ENCODE measurements at regions not wholly inside any gene's neighbourhood (a gene's known extent, or its start where the extent isn't known, plus 50 kb on each side); places are given as distances from the start of the nearest gene placed in this dataset.
A peak's percentile ranks its signal among the peaks of the same experiment; 100 is the strongest.

DNA sequence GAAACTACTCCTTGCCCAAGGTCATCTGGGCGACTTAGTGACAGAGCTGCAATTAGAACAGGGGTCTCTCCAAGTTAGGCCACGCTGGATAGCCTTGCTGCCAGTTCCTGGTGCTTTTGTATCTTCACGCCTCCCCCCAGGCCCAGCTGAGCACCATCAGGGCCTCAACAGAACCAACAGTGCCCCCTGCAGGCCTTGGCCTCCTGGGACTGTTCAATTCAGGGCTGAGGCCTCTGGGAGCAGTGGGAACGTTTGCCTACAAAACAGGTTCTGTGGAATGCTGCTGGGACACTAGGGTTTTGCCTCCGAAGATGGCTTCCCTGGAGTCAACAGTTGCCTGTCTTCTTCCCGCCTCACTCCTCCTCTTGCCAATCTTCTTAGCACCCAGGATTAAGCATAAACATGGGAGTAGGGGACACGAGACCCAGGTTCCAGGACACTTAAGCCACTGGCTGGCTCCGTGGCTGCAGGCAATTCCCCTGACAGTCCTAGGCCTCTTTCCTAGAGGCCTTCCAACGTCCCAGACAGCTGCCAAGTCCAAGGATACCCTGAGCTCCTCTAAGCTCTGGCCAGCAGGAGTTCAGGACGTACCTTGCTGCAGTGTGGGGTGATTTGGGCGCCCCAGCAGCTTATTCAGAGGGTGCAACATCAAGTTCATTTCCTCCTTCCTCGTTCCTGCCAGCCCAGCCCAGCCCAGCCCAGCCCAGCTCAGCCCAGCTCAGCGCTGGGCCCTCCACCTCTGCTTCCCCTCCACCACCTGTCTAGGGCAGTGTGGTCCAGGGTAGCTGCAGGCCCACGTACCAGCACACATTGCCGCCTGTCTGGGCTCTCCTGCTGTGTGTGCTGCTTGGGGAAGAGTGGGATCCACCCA, 246.6 kb upstream of the RPL38 start:
- TF ChIP-seq POLR2A (IDR thresholded peaks at IDR 0.05): no peak
- TF ChIP-seq, protein P1, sequence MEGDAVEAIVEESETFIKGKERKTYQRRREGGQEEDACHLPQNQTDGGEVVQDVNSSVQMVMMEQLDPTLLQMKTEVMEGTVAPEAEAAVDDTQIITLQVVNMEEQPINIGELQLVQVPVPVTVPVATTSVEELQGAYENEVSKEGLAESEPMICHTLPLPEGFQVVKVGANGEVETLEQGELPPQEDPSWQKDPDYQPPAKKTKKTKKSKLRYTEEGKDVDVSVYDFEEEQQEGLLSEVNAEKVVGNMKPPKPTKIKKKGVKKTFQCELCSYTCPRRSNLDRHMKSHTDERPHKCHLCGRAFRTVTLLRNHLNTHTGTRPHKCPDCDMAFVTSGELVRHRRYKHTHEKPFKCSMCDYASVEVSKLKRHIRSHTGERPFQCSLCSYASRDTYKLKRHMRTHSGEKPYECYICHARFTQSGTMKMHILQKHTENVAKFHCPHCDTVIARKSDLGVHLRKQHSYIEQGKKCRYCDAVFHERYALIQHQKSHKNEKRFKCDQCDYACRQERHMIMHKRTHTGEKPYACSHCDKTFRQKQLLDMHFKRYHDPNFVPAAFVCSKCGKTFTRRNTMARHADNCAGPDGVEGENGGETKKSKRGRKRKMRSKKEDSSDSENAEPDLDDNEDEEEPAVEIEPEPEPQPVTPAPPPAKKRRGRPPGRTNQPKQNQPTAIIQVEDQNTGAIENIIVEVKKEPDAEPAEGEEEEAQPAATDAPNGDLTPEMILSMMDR (IDR thresholded peaks at IDR 0.05): peak in 3 of 5 experiments; percentile 13 to 32 (median 13)
- H3K4me1 ChIP-seq: peaks cover 0 to 13% (median 4%) of the 10 kb centered on the region in 4 donors
- peak in 1 of 2 donors; percentile 35 for DNase-seq (ENCODE audit: low spot score in 2 of 2)
- peaks cover 0 to 11% (median 0%) of the 10 kb centered on the region in 4 donors for H3K9me3 ChIP-seq
- no peak overlapping the region for H3K4me3 ChIP-seq
- no peaks in the 10 kb centered on the region for H3K36me3 ChIP-seq
- WGBS, 2 donors: 64 to 70% methylated on average over 14 to 15 of the region's 15 CpGs
- H3K27me3 ChIP-seq: peaks cover 0 to 16% of the 10 kb centered on the region in 2 donors
- H3K27ac ChIP-seq: no peak overlapping the region

DNA sequence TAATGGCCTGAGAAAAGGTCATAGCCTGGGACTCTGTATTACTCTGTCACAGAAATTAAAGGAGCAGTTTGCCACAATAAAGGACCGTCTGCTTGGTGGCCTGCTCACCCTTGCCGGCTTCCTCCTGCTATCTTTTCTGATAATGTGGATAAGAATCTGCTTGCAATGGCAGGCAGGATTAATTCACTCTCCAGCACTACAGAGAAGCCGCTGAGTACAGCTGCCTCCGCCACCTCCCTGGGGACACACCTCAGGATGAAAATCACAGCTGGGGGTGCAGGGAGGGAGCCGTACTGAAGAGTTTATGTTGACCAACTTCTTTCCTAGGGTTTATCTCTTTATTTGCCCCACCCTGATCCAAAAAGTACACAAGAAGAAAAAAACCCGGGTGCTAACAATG, 245.9 kb upstream of the RPL38 start:
- H3K27me3 ChIP-seq: peaks cover 0 to 8% of the 10 kb centered on the region in 2 donors
- no peak overlapping the region for H3K27ac ChIP-seq
- peaks cover 0 to 6% (median 2%) of the 10 kb centered on the region in 4 donors for H3K4me1 ChIP-seq
- no peak for DNase-seq (ENCODE audit: low spot score in 2 of 2)
- TF ChIP-seq EP300 (IDR thresholded peaks at IDR 0.05) (no peak), POLR2A (IDR thresholded peaks at IDR 0.05) (no peak)
- TF ChIP-seq, protein P1 (IDR thresholded peaks at IDR 0.05): no peak
- no peak overlapping the region for H3K4me3 ChIP-seq
- peaks cover 0 to 11% (median 0%) of the 10 kb centered on the region in 4 donors for H3K9me3 ChIP-seq
- WGBS, 2 donors: 59 to 60% methylated on average over 6 of the region's 6 CpGs
- H3K36me3 ChIP-seq: no peaks in the 10 kb centered on the region

DNA sequence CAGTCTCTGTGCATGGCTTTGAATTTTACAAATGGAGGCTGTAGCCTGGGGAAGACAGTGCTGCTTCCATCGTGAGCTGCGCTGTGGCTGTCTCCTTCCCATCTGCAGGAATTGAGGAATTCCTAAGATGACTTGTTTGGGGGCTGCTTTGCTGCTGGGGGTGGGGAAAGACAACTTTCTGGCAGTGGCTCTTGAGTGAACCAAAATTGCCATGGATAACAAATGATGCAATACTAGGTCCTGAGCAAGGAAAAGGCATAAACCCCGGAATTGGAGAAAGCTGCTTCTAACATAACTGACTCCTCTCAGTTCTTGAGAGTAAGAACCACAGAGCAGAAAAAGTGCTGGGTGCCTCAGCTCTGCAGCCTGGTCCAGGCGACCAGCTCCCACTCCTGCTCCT, 245.0 kb upstream of the RPL38 start:
- Histone ChIP-seq H3K9me3 (peaks cover 0 to 11% (median 0%) of the 10 kb centered on the region in 4 donors), H3K4me3 (no peak overlapping the region), H3K27ac (no peak overlapping the region), H3K4me1 (no peaks in the 10 kb centered on the region), H3K36me3 (no peaks in the 10 kb centered on the region), H3K27me3 (no peaks in the 10 kb centered on the region)
- DNase-seq (ENCODE audit: low spot score in 2 of 2): no peak
- 72 to 86% methylated on average over 4 of the region's 4 CpGs for WGBS, 2 donors
- TF ChIP-seq EP300 (IDR thresholded peaks at IDR 0.05) (no peak), POLR2A (IDR thresholded peaks at IDR 0.05) (no peak)
- TF ChIP-seq, protein P1 (IDR thresholded peaks at IDR 0.05): no peak

DNA sequence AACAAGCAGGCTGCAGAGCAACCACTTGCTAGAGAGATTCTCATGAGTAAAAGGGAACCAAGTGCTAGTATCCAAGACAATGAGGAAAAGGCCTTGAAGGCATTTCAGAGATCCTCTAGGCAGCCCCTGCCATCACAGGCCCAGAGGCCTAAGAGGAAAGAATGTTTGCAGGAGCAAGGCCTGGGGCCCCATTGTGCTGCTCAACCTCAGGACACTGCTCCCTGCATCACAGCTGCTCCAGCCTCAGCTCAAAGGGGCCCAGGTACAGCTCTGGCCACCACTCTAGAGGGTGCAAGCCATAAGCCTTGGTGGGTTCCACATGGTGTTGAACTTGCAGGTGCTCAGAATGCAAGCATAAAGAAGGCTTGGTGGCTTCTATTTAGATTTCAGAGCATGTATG, 243.0 kb upstream of the RPL38 start:
- Histone ChIP-seq H3K36me3 (no peaks in the 10 kb centered on the region), H3K27me3 (no peaks in the 10 kb centered on the region), H3K9me3 (peaks cover 0 to 25% (median 1%) of the 10 kb centered on the region in 4 donors), H3K4me1 (no peaks in the 10 kb centered on the region), H3K27ac (no peak overlapping the region), H3K4me3 (no peak overlapping the region)
- no peak for DNase-seq (ENCODE audit: low spot score in 2 of 2)
- TF ChIP-seq POLR2A (IDR thresholded peaks at IDR 0.05) (no peak), EP300 (IDR thresholded peaks at IDR 0.05) (no peak)
- TF ChIP-seq, protein P1 (IDR thresholded peaks at IDR 0.05): no peak

DNA sequence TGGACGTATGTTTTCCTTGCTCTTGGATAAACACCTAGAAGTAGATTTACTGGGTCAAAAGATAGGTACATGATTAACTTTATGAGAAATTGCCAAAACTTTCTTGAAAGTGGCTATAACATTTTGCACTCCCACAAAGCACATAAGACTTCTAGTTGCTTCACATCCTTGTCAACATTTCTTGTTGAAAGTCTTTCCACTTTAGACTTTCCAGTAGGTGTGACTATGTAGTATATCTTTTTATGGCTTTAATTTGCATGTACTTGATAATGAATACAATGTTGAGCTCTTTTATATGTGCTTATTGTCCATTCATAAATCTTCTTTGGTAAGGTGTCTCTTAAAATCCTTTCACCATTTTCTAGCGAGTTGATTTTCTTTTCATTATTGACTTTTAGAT, 241.2 kb upstream of the RPL38 start:
- TF ChIP-seq POLR2A (IDR thresholded peaks at IDR 0.05) (no peak), EP300 (IDR thresholded peaks at IDR 0.05) (no peak)
- TF ChIP-seq, protein P1 (IDR thresholded peaks at IDR 0.05): no peak
- Histone ChIP-seq H3K4me3 (no peak overlapping the region), H3K36me3 (no peaks in the 10 kb centered on the region), H3K27ac (no peak overlapping the region), H3K27me3 (no peaks in the 10 kb centered on the region), H3K4me1 (no peaks in the 10 kb centered on the region), H3K9me3 (peaks cover 0 to 28% (median 1%) of the 10 kb centered on the region in 4 donors)
- no peak for DNase-seq (ENCODE audit: low spot score in 2 of 2)
- 60 to 64% methylated on average over 2 of the region's 2 CpGs for WGBS, 2 donors

Data from tibial nerve (tissue), 4 donors.